OCI-LY1 (cell line): ENCODE measurements at regions not wholly inside any gene's neighbourhood (a gene's known extent, or its start where the extent isn't known, plus 50 kb on each side); places are given as distances from the start of the nearest gene placed in this dataset.

Experiments used
- H2AFZ ChIP-seq: fragments of 200-600 bp; sonication (generic), shearing (Covaris generic); 2 replicates; pipeline ENCODE4 v1.6.0; 2014; ENCODE audit warnings: antibody characterized with exemption, mild to moderate bottlenecking, low read length
- H3F3A ChIP-seq: fragments of 200-600 bp; sonication (generic), shearing (Covaris generic); 2 replicates; pipeline ENCODE4 v1.6.0; 2014; ENCODE audit warnings: mild to moderate bottlenecking, antibody characterized with exemption, low read length, moderate library complexity; ENCODE audit not compliant: insufficient read depth
- H3K27ac ChIP-seq: fragments of 200-600 bp; sonication (generic); 2 replicates; pipeline ENCODE4 v1.5.1; 2014; ENCODE audit warnings: low read length, mixed run types, mild to moderate bottlenecking, low read depth; ENCODE audit not compliant: poor library complexity, severe bottlenecking
- H3K27me3 ChIP-seq: fragments of 200-600 bp; sonication (generic); 2 replicates; pipeline ENCODE4 v1.6.0; 2014; ENCODE audit warnings: antibody characterized with exemption, mild to moderate bottlenecking, low read length, moderate library complexity; ENCODE audit not compliant: insufficient read depth
- H3K36me3 ChIP-seq: fragments of 200-600 bp; sonication (generic); 2 replicates; pipeline ENCODE4 v1.6.1; 2014; ENCODE audit warnings: mild to moderate bottlenecking, antibody characterized with exemption, low read length, moderate library complexity, mixed read lengths; ENCODE audit not compliant: insufficient read depth
- H3K4me1 ChIP-seq: fragments of 200-600 bp; sonication (generic); 2 replicates; pipeline ENCODE4 v1.5.1; 2014; ENCODE audit warnings: mild to moderate bottlenecking, low read length, moderate library complexity; ENCODE audit not compliant: insufficient read depth, severe bottlenecking
- H3K4me2 ChIP-seq: fragments of 200-600 bp; sonication (generic), shearing (Covaris generic); 2 replicates; pipeline ENCODE4 v1.6.1; 2014; ENCODE audit warnings: low read length
- H3K4me3 ChIP-seq: fragments of 200-600 bp; sonication (generic); 2 replicates; pipeline ENCODE4 v1.5.1; 2014; ENCODE audit warnings: low read length, low read depth, mild to moderate bottlenecking, mixed read lengths; ENCODE audit not compliant: poor library complexity, severe bottlenecking
- H3K79me2 ChIP-seq: fragments of 200-600 bp; shearing (Covaris generic); 2 replicates; pipeline ENCODE4 v1.6.1; 2016; ENCODE audit warnings: mixed run types, low read length, mixed read lengths; ENCODE audit not compliant: insufficient read depth
- H3K9ac ChIP-seq: fragments of 200-600 bp; sonication (generic), shearing (Covaris generic); 2 replicates; pipeline ENCODE4 v1.6.1; 2014; ENCODE audit warnings: mild to moderate bottlenecking, low read length, mixed read lengths
- H3K9me2 ChIP-seq: fragments of 200-600 bp; sonication (generic), shearing (Covaris generic); 2 replicates; pipeline ENCODE4 v1.6.1; 2014; ENCODE audit warnings: low read depth, mild to moderate bottlenecking, low read length, mixed read lengths
- H3K9me3 ChIP-seq: fragments of 200-600 bp; shearing (Covaris generic); 2 replicates; pipeline ENCODE4 v1.6.1; 2014; ENCODE audit warnings: low read length, mixed read lengths
- H4K20me1 ChIP-seq: fragments of 200-600 bp; sonication (generic), shearing (Covaris generic); 2 replicates; pipeline ENCODE4 v1.6.0; 2016; ENCODE audit warnings: mild to moderate bottlenecking, low read length; ENCODE audit not compliant: insufficient read depth
- EZH2 ChIP-seq: fragments of 200-600 bp; sonication (generic), shearing (Covaris generic); IDR thresholded peaks from 2 replicates; pipeline ENCODE4 v1.8.0; 2017; ENCODE audit warnings: borderline replicate concordance, mixed run types, mild to moderate bottlenecking, antibody characterized with exemption, low read length, moderate library complexity, mixed read lengths
- TF ChIP-seq, protein P1 (sequence below): fragments of 200-600 bp; sonication (generic), shearing (Covaris generic); IDR thresholded peaks from 2 replicates; pipeline ENCODE4 v1.5.1; 2017; ENCODE audit warnings: mild to moderate bottlenecking, antibody characterized with exemption, low read length, moderate library complexity, mixed read lengths

DNA sequence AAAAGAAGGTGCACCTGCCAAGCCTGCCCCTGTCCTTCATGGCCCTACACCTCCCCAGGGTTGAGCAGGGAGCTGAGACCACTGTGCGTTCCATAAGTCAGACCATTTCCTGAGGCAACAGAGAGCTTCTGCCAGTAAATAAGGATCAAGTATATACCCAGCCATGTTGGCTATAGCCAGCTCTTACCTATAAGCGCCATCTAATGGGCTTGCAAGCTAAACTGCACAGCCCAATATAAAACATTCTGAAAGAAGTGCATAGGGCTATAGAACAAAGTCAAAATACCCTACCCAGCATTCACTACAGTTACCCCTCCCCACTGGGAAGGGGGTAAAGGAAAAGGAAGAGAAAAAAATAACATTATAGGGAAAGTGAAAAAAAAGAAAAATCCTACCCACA, 59.3 kb upstream of the SCAF11 start:
- Histone ChIP-seq H3K79me2 (no peaks in the 10 kb centered on the region), H3K9ac (no peak overlapping the region), H4K20me1 (no peaks in the 10 kb centered on the region), H3K9me3 (peaks cover 3% of the 10 kb centered on the region; the same call in 1 of the 2 replicates), H3K4me3 (no peak overlapping the region), H2AFZ (no peak overlapping the region), H3F3A (no peaks in the 10 kb centered on the region), H3K27me3 (no peaks in the 10 kb centered on the region), H3K36me3 (no peaks in the 10 kb centered on the region), H3K4me1 (no peaks in the 10 kb centered on the region), H3K9me2 (no peaks in the 10 kb centered on the region), H3K4me2 (no peak overlapping the region), H3K27ac (no peak overlapping the region)
- no peak for TF ChIP-seq EZH2
- TF ChIP-seq, protein P1, sequence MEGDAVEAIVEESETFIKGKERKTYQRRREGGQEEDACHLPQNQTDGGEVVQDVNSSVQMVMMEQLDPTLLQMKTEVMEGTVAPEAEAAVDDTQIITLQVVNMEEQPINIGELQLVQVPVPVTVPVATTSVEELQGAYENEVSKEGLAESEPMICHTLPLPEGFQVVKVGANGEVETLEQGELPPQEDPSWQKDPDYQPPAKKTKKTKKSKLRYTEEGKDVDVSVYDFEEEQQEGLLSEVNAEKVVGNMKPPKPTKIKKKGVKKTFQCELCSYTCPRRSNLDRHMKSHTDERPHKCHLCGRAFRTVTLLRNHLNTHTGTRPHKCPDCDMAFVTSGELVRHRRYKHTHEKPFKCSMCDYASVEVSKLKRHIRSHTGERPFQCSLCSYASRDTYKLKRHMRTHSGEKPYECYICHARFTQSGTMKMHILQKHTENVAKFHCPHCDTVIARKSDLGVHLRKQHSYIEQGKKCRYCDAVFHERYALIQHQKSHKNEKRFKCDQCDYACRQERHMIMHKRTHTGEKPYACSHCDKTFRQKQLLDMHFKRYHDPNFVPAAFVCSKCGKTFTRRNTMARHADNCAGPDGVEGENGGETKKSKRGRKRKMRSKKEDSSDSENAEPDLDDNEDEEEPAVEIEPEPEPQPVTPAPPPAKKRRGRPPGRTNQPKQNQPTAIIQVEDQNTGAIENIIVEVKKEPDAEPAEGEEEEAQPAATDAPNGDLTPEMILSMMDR, result peak; percentile 29; the same call in 1 of the 2 replicates

DNA sequence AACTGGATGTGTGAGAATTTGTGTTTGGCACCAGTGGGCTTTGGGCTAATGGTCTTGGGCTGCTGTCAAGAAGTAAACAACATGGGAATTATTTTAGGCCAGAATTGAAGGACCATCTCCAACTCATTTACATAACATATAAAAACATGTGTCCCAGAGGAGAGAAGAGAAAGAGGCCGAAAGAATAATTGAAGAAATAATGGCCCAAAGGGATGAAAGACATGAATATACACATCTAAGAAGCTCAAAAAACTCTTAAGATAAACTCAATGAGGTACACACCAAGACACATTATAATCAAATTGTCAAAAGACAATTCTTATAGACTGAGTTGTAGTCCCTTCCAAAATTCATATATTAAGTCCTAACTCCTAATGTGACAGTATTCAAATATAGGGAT, 56.1 kb upstream of the SCAF11 start:
- H3K9me3 ChIP-seq, result peaks cover 3% of the 10 kb centered on the region; the same call in 1 of the 2 replicates

DNA sequence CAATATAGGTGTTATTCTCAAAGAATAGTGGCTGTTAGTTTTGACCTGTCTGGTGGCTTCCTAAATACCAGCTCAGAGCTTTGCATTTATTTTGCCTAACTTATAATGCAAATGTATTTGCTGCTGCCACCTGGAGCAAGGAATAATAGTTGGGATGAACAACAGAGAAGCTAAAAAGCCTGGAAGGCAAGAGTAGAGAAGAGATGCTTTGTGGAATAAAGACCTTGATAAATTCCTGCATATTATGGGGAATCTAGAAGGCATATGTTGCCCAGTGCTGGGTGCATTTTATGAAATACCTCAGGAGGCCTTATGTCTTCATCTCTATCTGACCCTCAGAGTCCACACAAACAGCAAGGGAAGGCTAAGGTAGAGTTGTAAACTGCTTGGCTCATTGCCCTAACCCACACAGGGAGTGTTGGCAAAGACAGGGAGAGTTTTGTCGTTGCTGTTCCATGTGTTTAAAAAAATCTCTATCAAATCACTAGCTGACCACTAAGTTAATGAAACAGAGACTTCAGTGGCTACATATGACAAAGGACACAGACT, 53.7 kb upstream of the SCAF11 start:
- no peak overlapping the region for H3K4me2 ChIP-seq
- H3K79me2 ChIP-seq, result no peaks in the 10 kb centered on the region
- H2AFZ ChIP-seq, result no peak overlapping the region
- no peak overlapping the region for H3K9ac ChIP-seq
- no peak overlapping the region for H3K4me3 ChIP-seq
- peaks cover 3% of the 10 kb centered on the region; the same call in 1 of the 2 replicates for H3K9me3 ChIP-seq
- no peaks in the 10 kb centered on the region for H3F3A ChIP-seq
- no peaks in the 10 kb centered on the region for H3K4me1 ChIP-seq
- no peaks in the 10 kb centered on the region for H3K9me2 ChIP-seq
- H3K27ac ChIP-seq, result no peak overlapping the region
- no peaks in the 10 kb centered on the region for H4K20me1 ChIP-seq
- H3K27me3 ChIP-seq, result no peaks in the 10 kb centered on the region
- H3K36me3 ChIP-seq, result no peaks in the 10 kb centered on the region
- TF ChIP-seq, protein P1, result no peak
- no peak for TF ChIP-seq EZH2

More for the DNA sequence above, 56.1 kb upstream of the SCAF11 start:
- no peaks in the 10 kb centered on the region for H3K9me2 ChIP-seq
- no peak overlapping the region for H3K4me3 ChIP-seq
- H3K4me1 ChIP-seq, result no peaks in the 10 kb centered on the region
- no peaks in the 10 kb centered on the region for H3K27me3 ChIP-seq
- H3K79me2 ChIP-seq, result no peaks in the 10 kb centered on the region
- H3F3A ChIP-seq, result no peaks in the 10 kb centered on the region
- H3K4me2 ChIP-seq, result no peak overlapping the region
- no peak overlapping the region for H3K9ac ChIP-seq
- no peak overlapping the region for H2AFZ ChIP-seq
- no peak for TF ChIP-seq EZH2
- TF ChIP-seq, protein P1, result no peak
- H3K27ac ChIP-seq, result no peak overlapping the region
- H4K20me1 ChIP-seq, result no peaks in the 10 kb centered on the region
- H3K36me3 ChIP-seq, result no peaks in the 10 kb centered on the region
